Kidney epithelial cell (primary cell): ENCODE measurements at regions not wholly inside any gene's neighbourhood (a gene's known extent, or its start where the extent isn't known, plus 50 kb on each side); places are given as distances from the start of the nearest gene placed in this dataset.

Experiments used
- DNase-seq: peaks from one replicate; pipeline ENCODE4 v3.0.0-alpha.2; 2010; ENCODE audit warnings: low read depth
- H3K27me3 ChIP-seq: 2 replicates; pipeline ENCODE4 v1.6.0; 2011; ENCODE audit warnings: low read length; ENCODE audit not compliant: control insufficient read depth, insufficient read depth
- H3K36me3 ChIP-seq: 2 replicates; pipeline ENCODE4 v1.5.1; 2011; ENCODE audit warnings: low read length; ENCODE audit not compliant: control insufficient read depth, insufficient read depth
- H3K4me3 ChIP-seq: 2 replicates; pipeline ENCODE4 v1.5.1; 2011; ENCODE audit warnings: low read depth, mild to moderate bottlenecking, control low read depth, low read length
- TF ChIP-seq, protein P1 (sequence below): IDR thresholded peaks from 2 replicates; pipeline ENCODE4 v1.5.1; 2011; ENCODE audit warnings: mild to moderate bottlenecking, moderate library complexity, low read length, control low read depth, inconsistent platforms; ENCODE audit not compliant: insufficient read depth, poor library complexity, severe bottlenecking

DNA sequence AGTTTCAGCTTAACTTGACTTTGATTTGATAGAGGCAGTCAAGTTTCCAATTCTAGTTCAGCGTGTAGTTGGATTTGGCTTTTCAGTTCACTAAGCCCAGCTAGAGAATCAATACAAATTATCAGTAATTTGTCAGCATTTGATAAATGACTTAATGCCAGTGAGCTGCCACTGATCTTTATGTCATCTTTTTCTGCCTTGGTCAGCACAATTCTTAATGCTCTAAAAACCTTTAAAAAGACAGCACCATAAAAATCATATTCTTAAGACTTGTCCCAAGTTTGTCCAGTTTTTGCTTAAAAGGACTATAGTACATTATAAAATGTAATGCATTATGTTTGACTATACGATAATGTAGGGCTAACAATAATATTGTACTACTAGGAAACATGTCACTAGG is 920.5 kb downstream of the LRFN5 start:
- TF ChIP-seq, protein P1, sequence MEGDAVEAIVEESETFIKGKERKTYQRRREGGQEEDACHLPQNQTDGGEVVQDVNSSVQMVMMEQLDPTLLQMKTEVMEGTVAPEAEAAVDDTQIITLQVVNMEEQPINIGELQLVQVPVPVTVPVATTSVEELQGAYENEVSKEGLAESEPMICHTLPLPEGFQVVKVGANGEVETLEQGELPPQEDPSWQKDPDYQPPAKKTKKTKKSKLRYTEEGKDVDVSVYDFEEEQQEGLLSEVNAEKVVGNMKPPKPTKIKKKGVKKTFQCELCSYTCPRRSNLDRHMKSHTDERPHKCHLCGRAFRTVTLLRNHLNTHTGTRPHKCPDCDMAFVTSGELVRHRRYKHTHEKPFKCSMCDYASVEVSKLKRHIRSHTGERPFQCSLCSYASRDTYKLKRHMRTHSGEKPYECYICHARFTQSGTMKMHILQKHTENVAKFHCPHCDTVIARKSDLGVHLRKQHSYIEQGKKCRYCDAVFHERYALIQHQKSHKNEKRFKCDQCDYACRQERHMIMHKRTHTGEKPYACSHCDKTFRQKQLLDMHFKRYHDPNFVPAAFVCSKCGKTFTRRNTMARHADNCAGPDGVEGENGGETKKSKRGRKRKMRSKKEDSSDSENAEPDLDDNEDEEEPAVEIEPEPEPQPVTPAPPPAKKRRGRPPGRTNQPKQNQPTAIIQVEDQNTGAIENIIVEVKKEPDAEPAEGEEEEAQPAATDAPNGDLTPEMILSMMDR, result no peak
- H3K36me3 ChIP-seq, result no peaks in the 10 kb centered on the region

DNA sequence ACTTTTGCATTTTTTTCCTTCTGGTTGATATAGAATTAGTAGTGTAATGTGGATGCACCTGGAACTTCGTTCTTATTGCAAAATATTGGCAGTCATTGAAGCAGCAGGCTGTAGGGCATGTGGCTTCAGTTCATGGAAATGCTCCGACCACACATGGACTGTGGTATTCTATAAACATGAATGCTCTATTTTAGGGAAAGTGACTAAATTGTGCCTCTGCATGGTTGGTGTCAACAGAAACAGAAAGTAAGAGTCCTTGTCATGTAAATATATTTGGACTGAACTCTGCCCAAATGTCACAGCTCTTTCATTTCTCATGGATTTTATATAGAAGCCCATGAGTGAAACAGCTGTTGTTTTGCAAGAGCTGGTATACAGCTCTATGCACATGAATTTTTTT is 917.0 kb downstream of the LRFN5 start:
- no peak for DNase-seq
- TF ChIP-seq, protein P1, result no peak
- no peaks in the 10 kb centered on the region for H3K27me3 ChIP-seq
- H3K36me3 ChIP-seq, result no peaks in the 10 kb centered on the region
- no peak overlapping the region for H3K4me3 ChIP-seq

More for the DNA sequence above, 920.5 kb downstream of the LRFN5 start:
- H3K27me3 ChIP-seq, result no peaks in the 10 kb centered on the region
- no peak for DNase-seq
- H3K4me3 ChIP-seq, result no peak overlapping the region

DNA sequence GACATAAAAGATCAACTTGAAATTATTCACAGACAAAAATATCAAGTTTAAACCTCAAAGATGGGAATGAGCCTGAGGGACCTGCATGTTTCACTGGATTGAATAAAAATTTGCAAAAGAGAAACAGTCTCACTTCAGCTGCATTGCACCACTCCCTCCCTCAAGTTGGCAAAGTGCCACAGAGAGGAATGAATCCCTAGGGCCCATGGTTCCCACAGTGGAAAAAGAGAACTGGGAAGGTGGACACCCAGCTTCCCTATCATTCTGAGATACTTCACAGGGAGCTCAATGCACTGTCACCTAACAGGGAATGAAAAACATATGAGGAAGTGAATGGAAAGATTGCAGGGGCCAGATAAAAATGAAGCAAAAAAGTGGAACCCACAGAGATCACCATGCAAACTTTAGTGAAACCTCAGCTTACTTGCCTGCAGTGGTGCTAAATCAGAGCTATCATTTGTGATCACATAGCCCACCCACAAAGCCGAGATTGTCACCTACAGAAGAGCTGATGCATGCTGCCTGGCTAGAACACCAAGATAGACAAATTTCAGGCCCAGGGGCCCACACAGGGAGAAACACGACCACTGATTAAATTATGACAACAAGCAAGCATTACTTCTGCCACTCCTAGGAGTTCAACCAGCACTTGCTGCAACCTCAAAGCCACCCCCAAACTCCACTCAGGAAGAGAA is 911.3 kb downstream of the LRFN5 start:
- no peaks in the 10 kb centered on the region for H3K27me3 ChIP-seq
- no peak for DNase-seq
- TF ChIP-seq, protein P1, result no peak
- no peaks in the 10 kb centered on the region for H3K36me3 ChIP-seq
- no peak overlapping the region for H3K4me3 ChIP-seq

DNA sequence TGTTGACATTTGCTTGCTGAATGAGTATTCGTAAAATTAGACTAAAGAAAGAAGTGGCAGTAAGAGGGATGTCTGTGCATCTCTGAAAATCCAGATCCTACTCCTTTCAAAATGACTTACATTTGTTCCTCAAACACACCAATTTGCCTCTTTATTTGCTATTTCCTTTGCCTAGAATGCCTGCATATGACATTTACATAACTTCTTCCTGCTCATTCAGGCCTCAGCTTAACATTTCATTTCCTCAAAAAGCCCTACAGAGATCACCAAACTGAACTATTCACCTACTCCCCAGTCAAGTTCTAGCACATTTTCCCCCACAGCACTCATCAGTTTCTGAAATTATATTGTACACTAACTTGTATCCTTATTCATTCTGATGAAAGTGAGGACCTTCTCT is 907.2 kb downstream of the LRFN5 start:
- H3K27me3 ChIP-seq, result no peaks in the 10 kb centered on the region
- no peak overlapping the region for H3K4me3 ChIP-seq
- DNase-seq, result no peak
- no peaks in the 10 kb centered on the region for H3K36me3 ChIP-seq
- TF ChIP-seq, protein P1, result no peak

DNA sequence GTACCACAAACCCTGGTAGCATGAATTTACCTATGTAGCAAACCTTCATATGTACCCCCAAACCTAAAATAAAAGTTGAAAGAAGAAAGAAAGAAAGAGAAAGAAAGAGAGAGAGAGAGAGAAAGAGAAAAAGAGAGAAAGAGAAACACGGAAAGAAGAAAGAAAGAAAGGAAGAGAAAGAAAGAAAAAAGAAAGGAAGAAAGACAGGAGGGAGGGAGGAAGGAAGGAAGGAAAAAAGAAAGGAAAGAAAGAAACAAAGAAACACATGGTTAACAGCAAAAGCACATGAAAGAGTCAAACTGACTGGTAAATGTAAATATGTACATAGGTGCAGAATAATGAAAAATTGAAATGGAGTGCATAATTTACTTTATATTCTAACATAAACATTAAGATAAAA is 903.4 kb downstream of the LRFN5 start:
- H3K36me3 ChIP-seq, result no peaks in the 10 kb centered on the region
- H3K27me3 ChIP-seq, result no peaks in the 10 kb centered on the region
- no peak for DNase-seq
- no peak overlapping the region for H3K4me3 ChIP-seq
- TF ChIP-seq, protein P1, result no peak

DNA sequence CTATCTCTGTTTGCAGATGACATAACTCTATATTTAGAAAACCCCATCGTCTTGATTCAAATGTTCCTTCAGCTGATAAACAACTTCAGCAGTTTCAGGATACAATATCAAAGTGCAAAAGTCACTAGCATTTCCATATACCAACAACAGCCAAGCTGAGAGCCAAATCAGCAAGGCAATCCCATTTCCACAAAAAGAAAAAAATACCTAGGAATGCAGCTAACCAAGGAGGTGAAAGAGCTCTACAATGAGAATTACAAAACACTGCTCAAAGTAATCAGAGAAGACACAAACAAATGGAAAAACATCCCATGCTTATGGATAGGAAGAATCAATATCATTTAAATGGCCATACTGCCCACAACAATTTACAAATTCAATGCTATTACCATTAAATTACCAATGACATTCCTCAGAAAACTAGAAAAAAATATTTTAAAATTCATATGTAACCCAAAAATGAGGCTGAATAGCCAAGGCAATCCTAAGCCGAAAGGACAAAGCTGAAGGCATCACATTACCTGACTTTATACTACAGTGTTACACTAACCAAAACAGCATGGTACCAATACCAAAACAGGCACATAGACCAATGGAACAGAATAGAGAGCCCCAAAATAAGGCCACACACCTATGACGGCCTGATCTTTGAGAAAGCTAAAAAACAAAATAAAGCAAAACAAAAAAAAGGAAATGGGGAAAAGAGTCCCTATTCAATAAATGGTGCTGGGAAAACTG is 901.7 kb downstream of the LRFN5 start:
- Histone ChIP-seq H3K27me3 (no peaks in the 10 kb centered on the region), H3K4me3 (no peak overlapping the region), H3K36me3 (no peaks in the 10 kb centered on the region)
- TF ChIP-seq, protein P1, result no peak
- no peak for DNase-seq
